Left colon (tissue), 2 donors: ENCODE measurements at regions not wholly inside any gene's neighbourhood (a gene's known extent, or its start where the extent isn't known, plus 50 kb on each side); places are given as distances from the start of the nearest gene placed in this dataset.
"Not testable (repeated sequence)": the region's sequence is repeated elsewhere in the genome, so short reads cannot be mapped to it uniquely, and the experiment has no call there.

Source experiments
- ATAC-seq: fragments of 200-7000 bp; cut with Tn5 transposase; one replicate; pipeline ENCODE4 v1.9.1; 2020; ENCODE audit warnings: mild to moderate bottlenecking, moderate library complexity
- DNase-seq, 2 donors: peaks; one replicate each; pipeline ENCODE4 v3.0.0-alpha.2; 2020
- intact Hi-C, 2 donors: fragments of 100-400 bp; cut with DNase I in 1 of 2; cut with micrococcal nuclease in 1 of 2; formaldehyde crosslinking; loops; one replicate each; pipeline versions ENCODE4 v1.11.2 to v1.14.0; 2022; cut with DNase I, micrococcal nuclease
- donor health status: DM: no; HTN: no; CAD: no.
- donor health status: DM: yes; HTN: yes; CAD: no.

- DNase-seq = no peak
- ATAC-seq = no peak
- intact Hi-C loops = no loop called here
Measured at GRCh38 chrX:18102006-18102405, 118.7 kb downstream of the BEND2 start.

- intact Hi-C loops = no loop called here
- ATAC-seq (no peak), DNase-seq (no peak)
Measured at GRCh38 chrX:18101087-18101486, 119.6 kb downstream of the BEND2 start.

GRCh38 chrX:18099745-18100144 lies 120.9 kb downstream of the BEND2 start:
- ATAC-seq = no peak
- DNase-seq = no peak
- intact Hi-C loops = no loop called here

GRCh38 chrX:18098763-18099162 lies 121.9 kb downstream of the BEND2 start:
- intact Hi-C loops = no loop called here
- ATAC-seq (no peak), DNase-seq (no peak)

GRCh38 chrX:18076434-18076833 lies 144.3 kb downstream of the BEND2 start:
- intact Hi-C loops = no loop called here
- ATAC-seq = no peak
- no peak for DNase-seq

- DNase-seq = no peak
- no peak for ATAC-seq
- intact Hi-C loops = no loop called here
Measured at GRCh38 chrX:18075603-18076002, 145.1 kb downstream of the BEND2 start.

- ATAC-seq, intact Hi-C loops, DNase-seq: not testable (repeated sequence)
Measured at GRCh38 chrX:18068045-18068444, 152.6 kb downstream of the BEND2 start.

GRCh38 chrX:18065956-18066355 lies 154.7 kb downstream of the BEND2 start:
- ATAC-seq = no peak
- intact Hi-C loops = no loop called here
- DNase-seq = no peak

- DNase-seq (no peak), ATAC-seq (no peak)
- intact Hi-C loops = no loop called here
Measured at GRCh38 chrX:18051690-18052089, 169.0 kb downstream of the BEND2 start.

GRCh38 chrX:18047491-18047890 lies 173.2 kb downstream of the BEND2 start:
- DNase-seq = no peak
- intact Hi-C loops = no loop called here
- no peak for ATAC-seq

GRCh38 chrX:18045436-18045835 lies 175.2 kb downstream of the BEND2 start:
- DNase-seq (no peak), ATAC-seq (no peak)
- intact Hi-C loops = no loop called here

GRCh38 chrX:18042776-18043175 lies 177.9 kb downstream of the BEND2 start:
- no peak for ATAC-seq
- intact Hi-C loops = no loop called here

GRCh38 chrX:18041656-18042055 lies 179.0 kb downstream of the BEND2 start:
- no peak for DNase-seq
- intact Hi-C loops = no loop called here

More at GRCh38 chrX:18042776-18043175, 177.9 kb downstream of the BEND2 start:
- DNase-seq = no peak

GRCh38 chrX:18039023-18039422 lies 177.9 kb upstream of the RAI2 start:
- intact Hi-C loops = no loop called here
- ATAC-seq (no peak), DNase-seq (no peak)

More at GRCh38 chrX:18041656-18042055, 179.0 kb downstream of the BEND2 start:
- no peak for ATAC-seq

GRCh38 chrX:18036394-18036793 lies 175.3 kb upstream of the RAI2 start:
- no peak for ATAC-seq
- intact Hi-C loops = no loop called here
- DNase-seq = no peak

GRCh38 chrX:18034945-18035344 lies 173.8 kb upstream of the RAI2 start:
- intact Hi-C loops = no loop called here
- ATAC-seq (no peak), DNase-seq (no peak)

- DNase-seq (no peak), ATAC-seq (no peak)
- intact Hi-C loops = no loop called here
Measured at GRCh38 chrX:18034504-18034903, 173.4 kb upstream of the RAI2 start.

- intact Hi-C loops = no loop called here
- no peak for ATAC-seq
- no peak for DNase-seq
Measured at GRCh38 chrX:18032486-18033221, 171.6 kb upstream of the RAI2 start.

GRCh38 chrX:18031726-18032375 lies 170.8 kb upstream of the RAI2 start:
- intact Hi-C loops = no loop called here
- no peak for ATAC-seq
- DNase-seq = no peak

GRCh38 chrX:18030656-18031055 lies 169.6 kb upstream of the RAI2 start:
- DNase-seq, ATAC-seq, intact Hi-C loops: not testable (repeated sequence)

GRCh38 chrX:18026166-18026565 lies 165.1 kb upstream of the RAI2 start:
- DNase-seq = no peak
- intact Hi-C loops = no loop called here
- ATAC-seq = no peak
